ENCODE measurements at regions not wholly inside any gene's neighbourhood (a gene's known extent, or its start where the extent isn't known, plus 50 kb on each side); places are given as distances from the start of the nearest gene placed in this dataset.

- TF ChIP-seq, protein P1, sequence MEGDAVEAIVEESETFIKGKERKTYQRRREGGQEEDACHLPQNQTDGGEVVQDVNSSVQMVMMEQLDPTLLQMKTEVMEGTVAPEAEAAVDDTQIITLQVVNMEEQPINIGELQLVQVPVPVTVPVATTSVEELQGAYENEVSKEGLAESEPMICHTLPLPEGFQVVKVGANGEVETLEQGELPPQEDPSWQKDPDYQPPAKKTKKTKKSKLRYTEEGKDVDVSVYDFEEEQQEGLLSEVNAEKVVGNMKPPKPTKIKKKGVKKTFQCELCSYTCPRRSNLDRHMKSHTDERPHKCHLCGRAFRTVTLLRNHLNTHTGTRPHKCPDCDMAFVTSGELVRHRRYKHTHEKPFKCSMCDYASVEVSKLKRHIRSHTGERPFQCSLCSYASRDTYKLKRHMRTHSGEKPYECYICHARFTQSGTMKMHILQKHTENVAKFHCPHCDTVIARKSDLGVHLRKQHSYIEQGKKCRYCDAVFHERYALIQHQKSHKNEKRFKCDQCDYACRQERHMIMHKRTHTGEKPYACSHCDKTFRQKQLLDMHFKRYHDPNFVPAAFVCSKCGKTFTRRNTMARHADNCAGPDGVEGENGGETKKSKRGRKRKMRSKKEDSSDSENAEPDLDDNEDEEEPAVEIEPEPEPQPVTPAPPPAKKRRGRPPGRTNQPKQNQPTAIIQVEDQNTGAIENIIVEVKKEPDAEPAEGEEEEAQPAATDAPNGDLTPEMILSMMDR (conservative IDR thresholded peaks at IDR 0.05; ENCODE audit: low read depth, low read length) = no peak
- H3K4me3 ChIP-seq (ENCODE audit: low read depth, low read length) = no peak overlapping the region
- no peak for DNase-seq (ENCODE audit: low read depth)
These were observed 110.0 kb downstream of the GLUL start for GRCh38 chr1:182281541-182281940.

DNA sequence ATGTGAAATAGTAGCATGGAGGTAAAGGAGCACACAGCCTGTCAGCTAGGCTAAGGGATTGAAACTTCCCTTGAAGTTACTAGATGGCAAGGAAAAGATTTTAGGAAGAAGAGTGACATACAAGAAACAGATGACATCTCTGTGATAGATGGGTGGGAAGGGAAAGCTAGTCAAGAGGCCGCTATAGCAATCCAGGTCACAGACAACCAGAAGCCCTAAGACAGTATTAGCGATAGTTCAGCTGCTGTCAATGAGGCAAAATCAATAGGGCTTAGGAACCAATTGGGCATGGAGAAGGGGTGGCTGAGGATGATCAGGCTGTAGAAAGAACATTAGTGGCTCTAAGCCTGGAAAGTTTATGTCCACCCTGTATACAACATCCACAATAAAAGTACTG is 111.1 kb downstream of the GLUL start:
- no peak overlapping the region for H3K4me3 ChIP-seq (ENCODE audit: low read depth, low read length)
- no peak for DNase-seq (ENCODE audit: low read depth)
- TF ChIP-seq, protein P1 (conservative IDR thresholded peaks at IDR 0.05; ENCODE audit: low read depth, low read length) = no peak

DNA sequence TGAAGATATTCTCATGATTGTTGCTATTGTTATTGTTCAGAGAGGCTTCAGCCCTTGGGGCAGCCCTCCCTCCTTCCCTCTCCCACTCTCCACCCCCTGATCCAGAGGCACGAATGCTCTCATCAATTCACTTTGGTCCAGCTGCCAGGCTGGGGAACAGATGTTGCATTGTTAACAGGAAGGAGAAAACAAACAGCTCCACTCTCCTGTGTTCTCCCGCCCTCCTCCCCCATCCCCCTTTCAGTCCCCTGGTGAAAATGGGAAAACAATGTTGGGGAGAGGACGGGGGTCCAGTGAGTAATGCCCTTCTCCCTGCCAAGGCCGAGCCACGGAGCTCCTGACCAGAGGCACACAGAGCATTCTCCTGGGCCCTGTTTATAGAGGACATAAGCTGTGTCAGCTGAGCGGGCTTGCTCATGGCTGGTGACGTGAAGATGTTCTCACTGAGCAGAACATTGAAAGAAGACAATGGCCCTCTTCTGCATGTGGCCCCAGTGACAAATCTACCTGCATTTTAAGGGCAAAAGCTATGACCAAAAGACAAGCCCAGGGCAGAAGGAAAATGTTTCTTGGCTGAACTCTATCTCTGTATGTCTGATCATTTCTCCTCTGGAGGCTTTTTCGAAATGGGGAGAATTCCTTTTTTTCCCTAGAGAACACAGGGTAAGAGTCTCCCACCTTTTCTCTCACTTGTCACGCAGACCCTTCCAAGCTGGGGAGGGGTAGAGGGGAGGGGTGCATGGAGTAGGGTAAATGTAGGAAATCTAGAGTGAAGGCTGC is 111.7 kb downstream of the GLUL start:
- H3K4me3 ChIP-seq (ENCODE audit: low read depth, low read length) = no peak overlapping the region
- DNase-seq (ENCODE audit: low read depth) = no peak
- TF ChIP-seq, protein P1 (conservative IDR thresholded peaks at IDR 0.05; ENCODE audit: low read depth, low read length) = no peak

DNA sequence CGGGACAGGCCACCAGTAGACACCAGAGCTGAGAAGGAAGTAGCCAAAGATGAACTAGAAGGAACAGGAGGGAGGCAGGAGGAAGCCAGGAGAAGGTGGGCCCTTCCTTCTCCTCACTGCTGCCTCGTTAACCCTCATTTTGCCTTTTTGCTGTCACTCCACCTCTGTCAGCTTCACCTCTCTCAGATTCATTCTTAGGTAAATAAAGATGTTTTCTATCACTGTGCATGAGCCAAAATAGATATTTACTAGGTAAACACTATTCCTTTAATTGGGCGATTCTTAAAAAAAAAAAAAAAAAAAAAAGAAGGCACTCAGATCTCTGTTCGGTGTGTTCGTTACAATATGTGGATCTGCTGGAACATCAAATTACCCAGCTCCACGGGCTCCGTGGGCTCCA is 112.3 kb downstream of the GLUL start:
- DNase-seq (ENCODE audit: low read depth) = no peak
- TF ChIP-seq, protein P1 (conservative IDR thresholded peaks at IDR 0.05; ENCODE audit: low read depth, low read length) = no peak
- no peak overlapping the region for H3K4me3 ChIP-seq (ENCODE audit: low read depth, low read length)

- no peak overlapping the region for H3K4me3 ChIP-seq (ENCODE audit: low read depth, low read length)
- no peak for DNase-seq (ENCODE audit: low read depth)
These were observed 113.2 kb downstream of the GLUL start for GRCh38 chr1:182278144-182279054.

DNA sequence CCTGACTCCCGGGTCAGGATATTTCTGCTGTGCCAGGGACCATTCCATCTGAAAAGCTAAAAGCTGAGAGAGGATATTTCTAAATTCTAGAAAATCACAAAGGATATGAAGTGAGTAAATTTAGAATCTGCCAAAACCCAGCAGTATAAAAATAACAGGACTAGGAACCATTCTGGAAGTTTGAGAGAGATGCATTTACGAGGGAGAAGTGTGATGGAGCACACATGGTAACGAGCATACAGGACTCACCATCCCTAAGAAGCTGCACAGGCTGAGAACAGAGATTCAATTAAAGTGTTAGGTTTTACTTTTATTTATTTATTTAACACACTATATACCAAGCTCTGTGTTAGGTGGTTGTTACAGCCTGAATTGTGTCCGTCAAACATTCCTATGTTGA is 116.3 kb downstream of the GLUL start:
- DNase-seq (ENCODE audit: low read depth) = no peak
- H3K4me3 ChIP-seq (ENCODE audit: low read depth, low read length) = no peak overlapping the region
- TF ChIP-seq, protein P1 (conservative IDR thresholded peaks at IDR 0.05; ENCODE audit: low read depth, low read length) = no peak

More at GRCh38 chr1:182278144-182279054, 113.2 kb downstream of the GLUL start:
- TF ChIP-seq, protein P1 (conservative IDR thresholded peaks at IDR 0.05; ENCODE audit: low read depth, low read length) = no peak
